ENCODE measurements at regions not wholly inside any gene's neighbourhood (a gene's known extent, or its start where the extent isn't known, plus 50 kb on each side); places are given as distances from the start of the nearest gene placed in this dataset.

DNA sequence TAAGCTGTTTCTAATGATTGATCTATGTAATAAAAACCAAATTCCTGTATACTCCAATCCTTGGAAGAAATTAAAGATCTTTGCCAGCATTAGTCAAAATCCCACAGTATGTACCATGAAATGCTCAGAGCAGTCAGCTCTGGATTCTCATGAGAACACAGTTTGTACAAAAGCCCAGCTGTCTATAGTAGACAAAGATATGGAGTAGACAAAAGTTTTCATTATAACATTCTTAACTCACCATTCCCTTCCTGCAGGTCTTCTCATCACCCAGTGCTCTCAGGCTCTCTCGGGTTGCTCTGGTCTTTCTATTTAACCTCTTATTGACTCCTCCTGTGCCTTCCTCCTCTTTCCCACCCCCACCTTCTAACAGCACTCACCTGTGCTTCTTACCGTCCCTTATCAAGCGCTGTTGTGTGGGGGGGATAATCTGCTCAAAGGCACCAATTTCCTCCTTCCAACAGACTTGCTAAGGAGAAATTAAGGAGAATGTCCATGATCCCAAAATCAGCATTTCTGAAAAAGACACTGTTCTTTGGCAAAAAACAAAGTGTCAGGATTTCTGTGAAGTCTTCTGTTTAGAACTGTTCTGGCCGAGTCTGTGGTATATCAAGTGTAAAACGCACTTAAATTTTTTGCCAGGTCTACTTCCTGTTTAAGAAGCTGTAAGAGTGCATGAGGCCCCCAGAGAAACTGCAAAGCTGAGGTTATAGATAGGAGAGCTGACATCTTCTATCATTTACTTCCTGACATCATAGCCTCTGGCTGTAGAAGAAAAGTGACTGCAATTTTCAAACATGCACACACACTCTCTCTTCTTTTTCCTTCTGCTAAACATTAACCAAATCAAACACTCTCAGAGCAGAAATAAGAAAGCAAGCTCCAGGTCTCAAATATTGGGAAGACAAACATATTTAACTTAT lies 144.1 kb downstream of the EVA1A start:
- intact Hi-C loops (cut with DNase I), result loop anchor here in 1 of 2 donors (10.0 kb wide), 1 partner anchor 492 kb away; no protein-coding TSS in a partner anchor
- DNase-seq, result no peak
- Histone ChIP-seq H3K4me3 (no peak overlapping the region), H3K9me3 (replicated peaks in 1 of 3) (no peaks in the 10 kb centered on the region), H3K36me3 (replicated peaks in 1 of 2) (no peaks in the 10 kb centered on the region), H3K27ac (no peak overlapping the region), H3K27me3 (peaks cover 2% of the 10 kb centered on the region), H3K4me1 (replicated peaks in 1 of 2) (no peaks in the 10 kb centered on the region)
- TF ChIP-seq POLR2A (IDR thresholded peaks at IDR 0.05), result no peak
- TF ChIP-seq, protein P1, sequence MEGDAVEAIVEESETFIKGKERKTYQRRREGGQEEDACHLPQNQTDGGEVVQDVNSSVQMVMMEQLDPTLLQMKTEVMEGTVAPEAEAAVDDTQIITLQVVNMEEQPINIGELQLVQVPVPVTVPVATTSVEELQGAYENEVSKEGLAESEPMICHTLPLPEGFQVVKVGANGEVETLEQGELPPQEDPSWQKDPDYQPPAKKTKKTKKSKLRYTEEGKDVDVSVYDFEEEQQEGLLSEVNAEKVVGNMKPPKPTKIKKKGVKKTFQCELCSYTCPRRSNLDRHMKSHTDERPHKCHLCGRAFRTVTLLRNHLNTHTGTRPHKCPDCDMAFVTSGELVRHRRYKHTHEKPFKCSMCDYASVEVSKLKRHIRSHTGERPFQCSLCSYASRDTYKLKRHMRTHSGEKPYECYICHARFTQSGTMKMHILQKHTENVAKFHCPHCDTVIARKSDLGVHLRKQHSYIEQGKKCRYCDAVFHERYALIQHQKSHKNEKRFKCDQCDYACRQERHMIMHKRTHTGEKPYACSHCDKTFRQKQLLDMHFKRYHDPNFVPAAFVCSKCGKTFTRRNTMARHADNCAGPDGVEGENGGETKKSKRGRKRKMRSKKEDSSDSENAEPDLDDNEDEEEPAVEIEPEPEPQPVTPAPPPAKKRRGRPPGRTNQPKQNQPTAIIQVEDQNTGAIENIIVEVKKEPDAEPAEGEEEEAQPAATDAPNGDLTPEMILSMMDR (IDR thresholded peaks at IDR 0.05), result no peak
- WGBS, 4 donors, result 36 to 41% (median 39%) methylated on average over 5 of the region's 5 CpGs

DNA sequence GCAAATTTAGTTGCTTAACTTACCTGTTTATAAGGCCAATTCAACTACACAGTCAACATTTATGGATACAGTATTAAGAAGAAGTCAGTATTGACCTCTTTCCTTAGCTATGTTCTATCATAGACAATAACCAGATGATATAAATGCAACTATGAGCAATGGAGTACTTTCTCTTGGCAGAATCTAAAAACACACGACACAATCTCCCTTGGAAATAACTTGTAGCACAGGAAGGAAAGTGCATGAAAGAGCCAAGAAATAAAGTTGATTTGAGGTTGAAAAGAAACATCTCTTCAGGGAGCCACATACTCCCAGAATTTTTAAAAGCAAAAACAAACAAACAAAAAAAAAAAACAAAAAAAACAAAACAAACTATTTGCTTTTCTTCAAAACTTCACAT lies 145.0 kb downstream of the EVA1A start:
- H3K4me1 ChIP-seq (replicated peaks in 1 of 2), result no peaks in the 10 kb centered on the region
- TF ChIP-seq, protein P1 (IDR thresholded peaks at IDR 0.05), result no peak
- no peak for TF ChIP-seq POLR2A (IDR thresholded peaks at IDR 0.05)
- peaks cover 0 to under 1% (median 0%) of the 10 kb centered on the region in 3 donors for H3K9me3 ChIP-seq (replicated peaks in 1 of 3)
- DNase-seq, result no peak
- H3K27ac ChIP-seq, result no peak overlapping the region
- 55 to 66% (median 62%) methylated on average over 1 of the region's 1 CpG for WGBS, 4 donors
- no peaks in the 10 kb centered on the region for H3K36me3 ChIP-seq (replicated peaks in 1 of 2)
- intact Hi-C loops (cut with DNase I), result loop anchor here in 1 of 2 donors (10.0 kb wide), 1 partner anchor 491 kb away; no protein-coding TSS in a partner anchor
- no peak overlapping the region for H3K4me3 ChIP-seq
- peaks cover 2% of the 10 kb centered on the region for H3K27me3 ChIP-seq

DNA sequence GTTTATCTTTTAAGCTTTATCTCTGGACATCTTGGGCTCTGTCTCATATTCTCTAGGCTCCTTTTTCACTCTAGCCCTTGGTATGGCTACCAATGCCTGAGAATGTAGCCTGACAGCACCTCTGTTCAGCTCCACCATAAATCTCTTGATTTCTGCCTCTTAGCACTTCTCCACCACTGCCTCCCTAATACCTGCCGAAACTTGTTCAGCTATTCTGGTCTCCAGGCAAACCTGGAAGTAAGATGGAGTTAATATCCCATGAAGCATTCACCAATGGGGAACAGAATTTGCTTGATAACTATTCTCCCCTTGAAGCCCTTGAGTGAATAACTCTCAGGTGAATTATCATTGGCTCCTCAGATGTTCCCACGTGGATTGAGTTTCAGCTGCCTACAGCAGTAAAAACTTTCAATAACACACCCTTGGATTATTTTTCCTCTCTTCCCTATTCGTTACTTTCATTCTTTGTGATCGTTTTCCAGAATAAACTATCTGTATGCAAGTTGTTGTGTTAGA lies 145.6 kb downstream of the EVA1A start:
- H3K27ac ChIP-seq, result no peak overlapping the region
- H3K4me1 ChIP-seq (replicated peaks in 1 of 2), result no peaks in the 10 kb centered on the region
- no peaks in the 10 kb centered on the region for H3K36me3 ChIP-seq (replicated peaks in 1 of 2)
- H3K4me3 ChIP-seq, result no peak overlapping the region
- TF ChIP-seq POLR2A (IDR thresholded peaks at IDR 0.05), result no peak
- TF ChIP-seq, protein P1 (IDR thresholded peaks at IDR 0.05), result no peak
- H3K9me3 ChIP-seq (replicated peaks in 1 of 3), result peaks cover 0 to 4% (median 0%) of the 10 kb centered on the region in 3 donors
- H3K27me3 ChIP-seq, result peaks cover 2% of the 10 kb centered on the region
- WGBS, 4 donors, result 71 to 77% (median 74%) methylated on average over 4 of the region's 4 CpGs
- intact Hi-C loops (cut with DNase I), result loop anchor here in 1 of 2 donors (10.0 kb wide), 1 partner anchor 490 kb away; no protein-coding TSS in a partner anchor
- DNase-seq, result no peak

DNA sequence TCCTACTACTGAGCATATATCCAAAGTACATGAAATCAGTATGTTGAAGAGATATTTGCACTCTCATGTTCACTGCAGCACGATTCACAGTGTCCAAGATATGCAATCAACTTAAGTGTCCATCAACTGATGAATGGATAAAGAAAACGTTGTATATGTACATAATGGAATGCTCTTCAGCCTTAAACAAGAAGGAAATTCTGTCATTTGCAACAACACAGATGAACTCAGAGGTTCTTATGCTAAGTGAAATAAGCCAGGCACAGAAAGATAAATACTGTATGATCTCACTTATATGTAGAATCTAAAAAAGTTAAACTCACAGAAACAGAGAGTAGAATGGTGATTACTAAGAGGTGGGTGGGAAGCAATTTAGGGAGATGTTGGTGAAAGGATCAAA lies 149.2 kb downstream of the EVA1A start:
- Histone ChIP-seq H3K4me1 (replicated peaks in 1 of 2) (no peaks in the 10 kb centered on the region), H3K36me3 (replicated peaks in 1 of 2) (no peaks in the 10 kb centered on the region), H3K4me3 (no peak overlapping the region), H3K9me3 (replicated peaks in 1 of 3) (peaks cover 0 to 4% (median 0%) of the 10 kb centered on the region in 3 donors), H3K27me3 (no peaks in the 10 kb centered on the region), H3K27ac (no peak overlapping the region)
- intact Hi-C loops (cut with DNase I), result loop anchor here in 1 of 2 donors (10.0 kb wide), 1 partner anchor 487 kb away; no protein-coding TSS in a partner anchor
- TF ChIP-seq POLR2A (IDR thresholded peaks at IDR 0.05), result no peak
- TF ChIP-seq, protein P1 (IDR thresholded peaks at IDR 0.05), result no peak
- no peak for DNase-seq
- 55 to 63% (median 57%) methylated on average over 2 of the region's 2 CpGs for WGBS, 4 donors
